PC-3 (cell line): ENCODE measurements at regions not wholly inside any gene's neighbourhood (a gene's known extent, or its start where the extent isn't known, plus 50 kb on each side); places are given as distances from the start of the nearest gene placed in this dataset.

Experiments
- ATAC-seq: fragments of 200-7000 bp; cut with Tn5 transposase; 2 replicates; pipeline ENCODE4 v1.9.1; 2020; ENCODE audit warnings: mild to moderate bottlenecking, moderate library complexity
- BruUV-seq: library from RNA; stranded (reverse); fragments of 400-500 nt; replicated peaks from 2 replicates; lab custom pipeline; 2021; lab: Mats Ljungman, UMichigan
- CTCF ChIA-PET: fragments of 300-600 bp; sonication (Branson Sonifier 250); formaldehyde crosslinking; loops from one replicate; lab custom pipeline; 2022; ENCODE audit warnings: antibody characterized with exemption; lab: Charles Lee
- POLR2A ChIA-PET: fragments of 300-600 bp; sonication (Branson Sonifier 250); formaldehyde crosslinking; loops from one replicate; lab custom pipeline; 2022; ENCODE audit warnings: antibody characterized with exemption; ENCODE audit not compliant: unreplicated experiment; lab: Charles Lee
- DNase-seq: peaks from one replicate; pipeline ENCODE4 v3.0.0-alpha.2; 2015
- H2AFZ ChIP-seq: fragments of 300-600 bp; sonication (generic); 2 replicates; pipeline ENCODE4 v1.6.0; 2016; ENCODE audit warnings: antibody characterized with exemption, low read length
- H3F3A ChIP-seq: fragments of 300-600 bp; sonication (generic); one replicate; pipeline ENCODE4 v1.6.0; 2017; ENCODE audit warnings: antibody characterized with exemption, low read length, control low read depth, mild to moderate bottlenecking; ENCODE audit not compliant: unreplicated experiment
- H3K27ac ChIP-seq: fragments of 300-600 bp; sonication (generic); 2 replicates; pipeline ENCODE4 v1.5.1; 2016; ENCODE audit warnings: mild to moderate bottlenecking, low read length
- H3K27me3 ChIP-seq: fragments of 300-600 bp; sonication (generic); 2 replicates; pipeline ENCODE4 v1.6.1; 2016; ENCODE audit warnings: low read length, mixed read lengths
- H3K36me3 ChIP-seq: fragments of 300-600 bp; sonication (generic); 2 replicates; pipeline ENCODE4 v1.6.1; 2016; ENCODE audit warnings: low read depth, mixed run types, low read length, mixed read lengths
- H3K4me1 ChIP-seq: fragments of 300-600 bp; sonication (generic); 2 replicates; pipeline ENCODE4 v1.5.1; 2016; ENCODE audit warnings: low read length; ENCODE audit not compliant: insufficient read depth
- H3K4me2 ChIP-seq: fragments of 300-600 bp; sonication (generic); 2 replicates; pipeline ENCODE4 v1.6.0; 2016; ENCODE audit warnings: low read length
- H3K4me3 ChIP-seq: fragments of 300-600 bp; sonication (generic); 2 replicates; pipeline ENCODE4 v1.5.1; 2016; ENCODE audit warnings: mild to moderate bottlenecking, low read length, mixed read lengths
- H3K79me2 ChIP-seq: fragments of 300-600 bp; sonication (generic); 2 replicates; pipeline ENCODE4 v1.6.1; 2017; ENCODE audit warnings: low read length, mixed read lengths
- H3K9ac ChIP-seq: fragments of 300-600 bp; sonication (generic); 2 replicates; pipeline ENCODE4 v1.6.0; 2016; ENCODE audit warnings: mild to moderate bottlenecking, low read length
- H3K9me2 ChIP-seq: fragments of 300-600 bp; sonication (generic); replicated peaks from 2 replicates; pipeline ENCODE4 v1.6.1; 2016; ENCODE audit warnings: mixed run types, low read length, mixed read lengths
- H3K9me3 ChIP-seq: fragments of 300-600 bp; sonication (generic); 2 replicates; pipeline ENCODE4 v1.6.1; 2016; ENCODE audit warnings: low read length, mixed read lengths
- H4K20me1 ChIP-seq: fragments of 300-600 bp; sonication (generic); 2 replicates; pipeline ENCODE4 v1.6.1; 2016; ENCODE audit warnings: low read length, mixed read lengths
- CTCF ChIP-seq: fragments of 300-600 bp; sonication (generic); conservative IDR thresholded peaks from 2 replicates; pipeline ENCODE4 v1.5.1; 2017; ENCODE audit warnings: antibody characterized with exemption, low read depth, mild to moderate bottlenecking, low read length
- EZH2 ChIP-seq: fragments of 300-600 bp; sonication (generic); IDR thresholded peaks from one replicate; pipeline ENCODE4 v1.6.1; 2017; ENCODE audit warnings: antibody characterized with exemption, mild to moderate bottlenecking, low read length; ENCODE audit not compliant: unreplicated experiment
- EZH2phosphoT487 ChIP-seq: fragments of 300-600 bp; sonication (generic); IDR thresholded peaks from 2 replicates; pipeline ENCODE4 v1.6.1; 2018; ENCODE audit warnings: mild to moderate bottlenecking, antibody characterized with exemption, low read length, borderline replicate concordance
- intact Hi-C: fragments of 100-400 bp; cut with micrococcal nuclease; formaldehyde crosslinking; loops from 2 replicates; pipeline ENCODE4 v1.9.0; 2023

- H3K9ac ChIP-seq, result no peak overlapping the region
- no peaks in the 10 kb centered on the region for H3K4me1 ChIP-seq
- H3K4me2 ChIP-seq, result no peak overlapping the region
- H3K9me2 ChIP-seq, result no peaks in the 10 kb centered on the region
- H3K27me3 ChIP-seq, result no peaks in the 10 kb centered on the region
- H3K27ac ChIP-seq, result no peak overlapping the region
- TF ChIP-seq EZH2phosphoT487, result no peak
- no peak for TF ChIP-seq EZH2
- TF ChIP-seq CTCF, result no peak
- H3K79me2 ChIP-seq, result no peaks in the 10 kb centered on the region
- ATAC-seq, result no peak
- no peaks in the 10 kb centered on the region for H3K36me3 ChIP-seq
- CTCF ChIA-PET, result no interaction called here
- H3F3A ChIP-seq, result no peaks in the 10 kb centered on the region
- POLR2A ChIA-PET, result no interaction called here
- H2AFZ ChIP-seq, result no peak overlapping the region
- no peak for DNase-seq
- H4K20me1 ChIP-seq, result no peaks in the 10 kb centered on the region
- intact Hi-C loops, result no loop called here
- no TSS peak for BruUV-seq
- H3K9me3 ChIP-seq, result no peaks in the 10 kb centered on the region
- no peak overlapping the region for H3K4me3 ChIP-seq
Measured at GRCh38 chr5:118052503-118052902, 935.8 kb downstream of the DTWD2 start.

GRCh38 chr5:118044169-118044568 is 944.2 kb downstream of the DTWD2 start:
- Histone ChIP-seq H3K9ac (no peak overlapping the region), H3K4me1 (no peaks in the 10 kb centered on the region), H3K9me2 (no peaks in the 10 kb centered on the region), H2AFZ (no peak overlapping the region), H3K4me2 (no peak overlapping the region), H4K20me1 (no peaks in the 10 kb centered on the region), H3K79me2 (no peaks in the 10 kb centered on the region), H3K9me3 (no peaks in the 10 kb centered on the region), H3F3A (no peaks in the 10 kb centered on the region), H3K36me3 (no peaks in the 10 kb centered on the region), H3K4me3 (no peak overlapping the region), H3K27me3 (no peaks in the 10 kb centered on the region), H3K27ac (no peak overlapping the region)
- POLR2A ChIA-PET, result no interaction called here
- ATAC-seq (no peak), DNase-seq (no peak)
- CTCF ChIA-PET, result no interaction called here
- TF ChIP-seq EZH2phosphoT487 (no peak), EZH2 (no peak), CTCF (no peak)
- no TSS peak for BruUV-seq
- intact Hi-C loops, result no loop called here

GRCh38 chr5:118043531-118043930 is 944.8 kb downstream of the DTWD2 start:
- no peak overlapping the region for H3K4me2 ChIP-seq
- no peaks in the 10 kb centered on the region for H3K79me2 ChIP-seq
- H3F3A ChIP-seq, result no peaks in the 10 kb centered on the region
- no peaks in the 10 kb centered on the region for H4K20me1 ChIP-seq
- intact Hi-C loops, result no loop called here
- ATAC-seq, result no peak
- H3K9ac ChIP-seq, result no peak overlapping the region
- POLR2A ChIA-PET, result no interaction called here
- no peaks in the 10 kb centered on the region for H3K36me3 ChIP-seq
- no peaks in the 10 kb centered on the region for H3K9me3 ChIP-seq
- H3K27ac ChIP-seq, result no peak overlapping the region
- no peaks in the 10 kb centered on the region for H3K27me3 ChIP-seq
- no TSS peak for BruUV-seq
- no peak for TF ChIP-seq EZH2
- TF ChIP-seq CTCF, result no peak
- no peak for TF ChIP-seq EZH2phosphoT487
- no peak overlapping the region for H2AFZ ChIP-seq
- CTCF ChIA-PET, result no interaction called here
- DNase-seq, result no peak
- H3K4me1 ChIP-seq, result no peaks in the 10 kb centered on the region
- H3K4me3 ChIP-seq, result no peak overlapping the region
- no peaks in the 10 kb centered on the region for H3K9me2 ChIP-seq
